Neural crest cell (in vitro differentiated cells): ENCODE measurements at regions not wholly inside any gene's neighbourhood (a gene's known extent, or its start where the extent isn't known, plus 50 kb on each side); places are given as distances from the start of the nearest gene placed in this dataset.

Source experiments
- DNase-seq: peaks from one replicate; pipeline ENCODE4 v3.0.0; 2021; ENCODE audit warnings: low read depth, mixed read lengths, low spot score
- H3K27ac Mint-ChIP-seq: one replicate; pipeline ENCODE4 v1.8.0; 2021; ENCODE audit warnings: mild to moderate bottlenecking, mixed read lengths; ENCODE audit not compliant: unreplicated experiment
- H3K27me3 Mint-ChIP-seq: 2 replicates; pipeline ENCODE4 v1.8.0; 2021; ENCODE audit warnings: low read depth, mild to moderate bottlenecking, mixed read lengths
- H3K36me3 Mint-ChIP-seq: 2 replicates; pipeline ENCODE4 v1.8.0; 2021; ENCODE audit warnings: low read depth, mild to moderate bottlenecking, mixed read lengths
- H3K4me1 Mint-ChIP-seq: 2 replicates; pipeline ENCODE4 v1.8.0; 2021; ENCODE audit warnings: mixed read lengths
- H3K4me3 Mint-ChIP-seq: one replicate; pipeline ENCODE4 v1.8.0; 2021; ENCODE audit warnings: mild to moderate bottlenecking, mixed read lengths
- H3K9me3 Mint-ChIP-seq: 2 replicates; pipeline ENCODE4 v1.8.0; 2021; ENCODE audit warnings: mixed read lengths
- CTCF ChIP-seq: fragments of 200-600 bp; sonication (generic); conservative IDR thresholded peaks from 2 replicates; pipeline ENCODE4 v1.5.0; 2021; ENCODE audit warnings: antibody characterized with exemption, mild to moderate bottlenecking

GRCh38 chr15:87667643-87668042 is 588.9 kb downstream of the NTRK3 start:
- no peaks in the 10 kb centered on the region for H3K36me3 Mint-ChIP-seq
- H3K27ac Mint-ChIP-seq: no peak overlapping the region
- peaks cover 3% of the 10 kb centered on the region for H3K27me3 Mint-ChIP-seq
- H3K4me3 Mint-ChIP-seq: no peak overlapping the region
- no peaks in the 10 kb centered on the region for H3K4me1 Mint-ChIP-seq
- peaks cover 11% of the 10 kb centered on the region for H3K9me3 Mint-ChIP-seq
- no peak for TF ChIP-seq CTCF
- DNase-seq: no peak

- no peaks in the 10 kb centered on the region for H3K27me3 Mint-ChIP-seq
- H3K4me1 Mint-ChIP-seq: no peaks in the 10 kb centered on the region
- no peak overlapping the region for H3K27ac Mint-ChIP-seq
- no peaks in the 10 kb centered on the region for H3K36me3 Mint-ChIP-seq
- TF ChIP-seq CTCF: no peak
- DNase-seq: no peak
- H3K9me3 Mint-ChIP-seq: peaks cover 2% of the 10 kb centered on the region
- H3K4me3 Mint-ChIP-seq: no peak overlapping the region
Observed at GRCh38 chr15:87662575-87662974, 594.0 kb downstream of the NTRK3 start.

GRCh38 chr15:87661454-87662355 is 594.8 kb downstream of the NTRK3 start:
- Mint-ChIP-seq H3K4me1 (no peaks in the 10 kb centered on the region), H3K4me3 (no peak overlapping the region), H3K27me3 (no peaks in the 10 kb centered on the region), H3K36me3 (no peaks in the 10 kb centered on the region), H3K9me3 (peaks cover 2% of the 10 kb centered on the region), H3K27ac (no peak overlapping the region)
- DNase-seq: no peak
- TF ChIP-seq CTCF: no peak

GRCh38 chr15:87660251-87661129 is 596.0 kb downstream of the NTRK3 start:
- no peak overlapping the region for H3K4me3 Mint-ChIP-seq
- H3K4me1 Mint-ChIP-seq: no peaks in the 10 kb centered on the region
- H3K27me3 Mint-ChIP-seq: no peaks in the 10 kb centered on the region
- no peak for DNase-seq
- no peaks in the 10 kb centered on the region for H3K36me3 Mint-ChIP-seq
- H3K9me3 Mint-ChIP-seq: peaks cover 2% of the 10 kb centered on the region
- TF ChIP-seq CTCF: no peak
- no peak overlapping the region for H3K27ac Mint-ChIP-seq

GRCh38 chr15:87656372-87656771 is 600.2 kb downstream of the NTRK3 start:
- Mint-ChIP-seq H3K4me1 (no peaks in the 10 kb centered on the region), H3K27me3 (no peaks in the 10 kb centered on the region), H3K4me3 (no peak overlapping the region), H3K36me3 (no peaks in the 10 kb centered on the region), H3K9me3 (no peaks in the 10 kb centered on the region), H3K27ac (no peak overlapping the region)
- DNase-seq: no peak
- TF ChIP-seq CTCF: no peak
